GM21423 (cell line): ENCODE measurements at regions not wholly inside any gene's neighbourhood (a gene's known extent, or its start where the extent isn't known, plus 50 kb on each side); places are given as distances from the start of the nearest gene placed in this dataset.
"Not testable (repeated sequence)": the region's sequence is repeated elsewhere in the genome, so short reads cannot be mapped to it uniquely, and the experiment has no call there.

Experiments used
- ATAC-seq: cut with Tn5 transposase; IDR thresholded peaks from one replicate; pipeline ENCODE4 v1.9.1; 2021; ENCODE audit warnings: mild to moderate bottlenecking, moderate library complexity; ENCODE audit not compliant: unreplicated experiment

- ATAC-seq: no peak
Observed at GRCh38 chr4:177796841-177797240, 354.6 kb upstream of the AGA start.

- no peak for ATAC-seq
Observed at GRCh38 chr4:177798161-177798560, 355.9 kb upstream of the AGA start.

- no peak for ATAC-seq
Observed at GRCh38 chr4:177802162-177802561, 359.9 kb upstream of the AGA start.

GRCh38 chr4:177802661-177803060 is 360.4 kb upstream of the AGA start:
- no peak for ATAC-seq

- no peak for ATAC-seq
Observed at GRCh38 chr4:177803151-177803550, 360.9 kb upstream of the AGA start.

GRCh38 chr4:177809791-177810190 is 367.6 kb upstream of the AGA start:
- ATAC-seq: no peak

- no peak for ATAC-seq
Observed at GRCh38 chr4:177810220-177810619, 368.0 kb upstream of the AGA start.

GRCh38 chr4:177818392-177818791 is 376.2 kb upstream of the AGA start:
- not testable (repeated sequence) for ATAC-seq

- ATAC-seq: no peak
Observed at GRCh38 chr4:177826973-177827372, 384.7 kb upstream of the AGA start.

GRCh38 chr4:177841258-177841657 is 399.0 kb upstream of the AGA start:
- ATAC-seq: no peak

- ATAC-seq: no peak
Observed at GRCh38 chr4:177853229-177853628, 411.0 kb upstream of the AGA start.

- no peak for ATAC-seq
Observed at GRCh38 chr4:177855507-177856197, 413.4 kb upstream of the AGA start.

- no peak for ATAC-seq
Observed at GRCh38 chr4:177860171-177860570, 417.9 kb upstream of the AGA start.

GRCh38 chr4:177861551-177862094 is 419.4 kb upstream of the AGA start:
- ATAC-seq: no peak

- ATAC-seq: no peak
Observed at GRCh38 chr4:177862541-177863176, 420.4 kb upstream of the AGA start.

GRCh38 chr4:177879851-177880250 is 437.6 kb upstream of the AGA start:
- ATAC-seq: no peak

GRCh38 chr4:177895136-177895535 is 452.9 kb upstream of the AGA start:
- no peak for ATAC-seq

GRCh38 chr4:177901786-177902185 is 459.5 kb upstream of the AGA start:
- no peak for ATAC-seq

- no peak for ATAC-seq
Observed at GRCh38 chr4:177902386-177902785, 460.1 kb upstream of the AGA start.

- no peak for ATAC-seq
Observed at GRCh38 chr4:177907736-177908424, 465.6 kb upstream of the AGA start.

- no peak for ATAC-seq
Observed at GRCh38 chr4:177921715-177922114, 479.5 kb upstream of the AGA start.

- no peak for ATAC-seq
Observed at GRCh38 chr4:177923888-177924287, 481.7 kb upstream of the AGA start.
